ENCODE measurements at regions not wholly inside any gene's neighbourhood (a gene's known extent, or its start where the extent isn't known, plus 50 kb on each side); places are given as distances from the start of the nearest gene placed in this dataset.

GRCh38 chr1:72516264-72516663, 233.9 kb upstream of the NEGR1 start:
- Histone ChIP-seq H3K27me3 (no peaks in the 10 kb centered on the region), H3K9me3 (no peaks in the 10 kb centered on the region), H3K4me1 (no peaks in the 10 kb centered on the region), H3K36me3 (no peaks in the 10 kb centered on the region), H3K27ac (no peak overlapping the region), H3K4me3 (no peak overlapping the region)
- DNase-seq, result no peak
- TF ChIP-seq POLR2A (IDR thresholded peaks at IDR 0.05), result no peak
- no peak for TF ChIP-seq CTCF (IDR thresholded peaks at IDR 0.05)
- intact Hi-C loops (cut with DNase I; ENCODE audit: low total_unique reads), result no loop called here

- no peaks in the 10 kb centered on the region for H3K9me3 ChIP-seq
- H3K27ac ChIP-seq, result no peak overlapping the region
- intact Hi-C loops (cut with DNase I; ENCODE audit: low total_unique reads), result no loop called here
- no peaks in the 10 kb centered on the region for H3K27me3 ChIP-seq
- DNase-seq, result no peak
- H3K4me1 ChIP-seq, result no peaks in the 10 kb centered on the region
- TF ChIP-seq POLR2A (IDR thresholded peaks at IDR 0.05) (no peak), CTCF (IDR thresholded peaks at IDR 0.05) (no peak)
- H3K36me3 ChIP-seq, result no peaks in the 10 kb centered on the region
- no peak overlapping the region for H3K4me3 ChIP-seq
Observed at GRCh38 chr1:72498371-72498770, 216.0 kb upstream of the NEGR1 start.

DNA sequence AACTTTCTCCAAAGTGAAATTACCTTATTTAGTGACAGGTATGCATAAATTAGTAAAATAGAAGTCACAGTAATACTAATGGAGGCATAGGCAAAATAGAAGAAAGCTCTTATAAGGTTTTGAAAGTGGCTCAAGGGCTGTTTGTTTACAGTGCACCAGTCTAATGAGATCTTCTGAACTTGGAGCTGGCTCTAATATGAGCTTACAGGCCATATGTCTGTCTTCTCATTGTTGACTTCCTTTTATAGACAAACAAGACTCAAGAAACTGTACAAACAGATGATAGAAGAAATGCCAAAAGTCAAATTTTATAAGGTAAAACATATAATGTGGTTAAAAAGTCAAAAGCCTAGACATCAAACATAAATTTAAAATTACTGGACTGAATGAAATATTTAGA, 207.5 kb upstream of the NEGR1 start:
- H3K4me3 ChIP-seq, result no peak overlapping the region

DNA sequence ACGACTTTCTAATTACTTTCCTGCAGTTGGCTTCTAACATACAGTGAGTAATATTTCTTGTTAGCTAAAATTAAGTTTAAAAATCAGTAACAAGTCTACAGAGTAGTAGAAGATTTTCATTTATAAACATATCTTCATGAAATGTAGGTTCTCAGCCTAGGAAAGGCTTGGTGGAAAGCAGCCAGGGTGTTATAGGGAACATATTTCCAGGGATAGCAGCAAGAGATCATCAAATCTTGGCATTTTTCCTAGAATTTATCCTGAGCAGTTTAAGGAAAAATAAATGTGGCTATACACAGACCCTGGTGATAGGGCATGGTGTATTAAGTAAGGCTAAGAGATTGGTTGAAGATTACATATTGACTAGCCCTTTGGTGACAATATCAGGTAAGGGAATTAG, 203.5 kb upstream of the NEGR1 start:
- Histone ChIP-seq H3K27me3 (no peaks in the 10 kb centered on the region), H3K27ac (no peak overlapping the region), H3K9me3 (no peaks in the 10 kb centered on the region), H3K4me3 (no peak overlapping the region), H3K4me1 (no peaks in the 10 kb centered on the region), H3K36me3 (no peaks in the 10 kb centered on the region)
- intact Hi-C loops (cut with DNase I; ENCODE audit: low total_unique reads), result no loop called here
- no peak for DNase-seq
- TF ChIP-seq CTCF (IDR thresholded peaks at IDR 0.05), result no peak
- no peak for TF ChIP-seq POLR2A (IDR thresholded peaks at IDR 0.05)

More for the DNA sequence above, 207.5 kb upstream of the NEGR1 start:
- DNase-seq, result no peak
- TF ChIP-seq POLR2A (IDR thresholded peaks at IDR 0.05), result no peak
- no peak for TF ChIP-seq CTCF (IDR thresholded peaks at IDR 0.05)
- Histone ChIP-seq H3K9me3 (no peaks in the 10 kb centered on the region), H3K36me3 (no peaks in the 10 kb centered on the region), H3K27ac (no peak overlapping the region), H3K27me3 (no peaks in the 10 kb centered on the region), H3K4me1 (no peaks in the 10 kb centered on the region)
- intact Hi-C loops (cut with DNase I; ENCODE audit: low total_unique reads), result no loop called here

DNA sequence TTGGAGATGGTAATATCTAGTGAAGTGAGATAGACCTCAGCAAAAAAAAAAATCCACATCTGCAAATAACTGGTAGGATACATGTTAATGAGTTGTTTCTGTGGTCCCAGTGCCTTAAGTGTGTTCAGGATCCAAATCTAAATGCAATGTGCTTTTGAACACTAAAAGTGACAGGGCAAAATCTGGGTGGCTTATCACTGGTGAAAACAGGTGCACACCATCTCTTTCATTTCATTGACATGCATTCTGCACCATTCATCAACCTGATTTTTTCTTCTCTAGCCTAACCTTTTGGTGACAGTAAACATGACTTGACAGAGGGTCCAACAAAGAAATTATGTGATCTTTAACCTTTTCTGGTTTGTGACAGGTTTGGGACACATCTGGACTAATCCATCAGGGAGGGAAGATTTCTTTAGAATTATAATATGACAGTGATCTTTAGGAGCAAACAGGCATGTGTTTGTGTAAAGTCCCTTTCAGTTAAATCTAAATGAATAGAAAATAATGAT, 201.6 kb upstream of the NEGR1 start:
- intact Hi-C loops (cut with DNase I; ENCODE audit: low total_unique reads), result no loop called here
- Histone ChIP-seq H3K4me1 (no peaks in the 10 kb centered on the region), H3K4me3 (no peak overlapping the region), H3K27ac (no peak overlapping the region), H3K27me3 (no peaks in the 10 kb centered on the region), H3K36me3 (no peaks in the 10 kb centered on the region), H3K9me3 (no peaks in the 10 kb centered on the region)
- DNase-seq, result no peak
- no peak for TF ChIP-seq CTCF (IDR thresholded peaks at IDR 0.05)
- no peak for TF ChIP-seq POLR2A (IDR thresholded peaks at IDR 0.05)

All from uterus (tissue), 3 donors.